SK-N-SH (cell line): ENCODE measurements at regions not wholly inside any gene's neighbourhood (a gene's known extent, or its start where the extent isn't known, plus 50 kb on each side); places are given as distances from the start of the nearest gene placed in this dataset.

Source experiments
- CTCF ChIP-seq: fragments of 200-600 bp; sonication (generic); IDR thresholded peaks from 2 replicates; pipeline ENCODE4 v1.6.1; 2017; ENCODE audit warnings: antibody characterized with exemption, mild to moderate bottlenecking, moderate library complexity
- EZH2phosphoT487 ChIP-seq: fragments of 200-600 bp; sonication (generic); IDR thresholded peaks from 2 replicates; pipeline ENCODE4 v1.6.1; 2017; ENCODE audit warnings: low read depth, mixed run types, mild to moderate bottlenecking, antibody characterized with exemption, moderate library complexity, borderline replicate concordance
- GABPA ChIP-seq: IDR thresholded peaks from 2 replicates; pipeline ENCODE4 v1.4.0; 2012; ENCODE audit warnings: low read depth, mild to moderate bottlenecking
- JUND ChIP-seq: IDR thresholded peaks from 2 replicates; pipeline ENCODE4 v1.4.0; 2012
- MAX ChIP-seq: IDR thresholded peaks from 2 replicates; pipeline ENCODE4 v1.4.0; 2012; ENCODE audit warnings: low read depth
- NFIC ChIP-seq: IDR thresholded peaks from 2 replicates; pipeline ENCODE4 v1.4.0; 2012; ENCODE audit warnings: borderline replicate concordance
- POLR2AphosphoS5 ChIP-seq: IDR thresholded peaks from 2 replicates; pipeline ENCODE4 v1.6.1; 2012; ENCODE audit warnings: low read depth, low read length
- SIN3A ChIP-seq: IDR thresholded peaks from 2 replicates; pipeline ENCODE4 v1.6.1; 2012; ENCODE audit warnings: low read depth, mild to moderate bottlenecking, low read length, moderate library complexity, borderline replicate concordance
- SMC3 ChIP-seq: IDR thresholded peaks from 2 replicates; pipeline ENCODE4 v1.6.1; 2012; ENCODE audit warnings: low read depth, low read length, improper control_type of control experiment
- TAF1 ChIP-seq: IDR thresholded peaks from 2 replicates; pipeline ENCODE4 v1.6.1; 2012; ENCODE audit warnings: low read depth, mild to moderate bottlenecking, low read length, moderate library complexity, borderline replicate concordance

- TF ChIP-seq CTCF = no peak
- TF ChIP-seq GABPA = no peak
- TF ChIP-seq JUND = no peak
- TF ChIP-seq SIN3A = no peak
- no peak for TF ChIP-seq TAF1
- TF ChIP-seq MAX = no peak
- TF ChIP-seq POLR2AphosphoS5 = no peak
- no peak for TF ChIP-seq NFIC
- TF ChIP-seq SMC3 = no peak
- TF ChIP-seq EZH2phosphoT487 = no peak
Observed at GRCh38 chr4:101689220-101689619, 101.3 kb upstream of the BANK1 start.
